HAP-1 (cell line): ENCODE measurements at regions not wholly inside any gene's neighbourhood (a gene's known extent, or its start where the extent isn't known, plus 50 kb on each side); places are given as distances from the start of the nearest gene placed in this dataset.

ENCODE experiments used
- DNase-seq, 2 experiments: peaks; one replicate each; pipeline ENCODE4 v3.0.0-alpha.2; 2016 to 2020; ENCODE audit warnings: low spot score in 2 of 2
- H3K27me3 ChIP-seq: fragments of 250-450 bp; sonication (Bioruptor Pico); 2 replicates; pipeline ENCODE4 v1.5.1; 2020; ENCODE audit warnings: low read depth, mild to moderate bottlenecking, moderate library complexity
- H3K36me3 ChIP-seq: fragments of 250-450 bp; sonication (Bioruptor Pico); replicated peaks from 2 replicates; pipeline ENCODE4 v1.5.1; 2020; ENCODE audit warnings: mild to moderate bottlenecking
- H3K4me1 ChIP-seq: fragments of 250-450 bp; sonication (Bioruptor Pico); 2 replicates; pipeline ENCODE4 v1.5.1; 2020; ENCODE audit warnings: mild to moderate bottlenecking
- H3K4me3 ChIP-seq: fragments of 250-450 bp; sonication (Bioruptor Pico); 2 replicates; pipeline ENCODE4 v1.5.1; 2020; ENCODE audit warnings: mild to moderate bottlenecking, moderate library complexity
- H3K9me3 ChIP-seq: fragments of 250-450 bp; sonication (Bioruptor Pico); 2 replicates; pipeline ENCODE4 v1.5.1; 2020; ENCODE audit warnings: mild to moderate bottlenecking, moderate library complexity
- in situ Hi-C: fragments of 300-500 bp; cut with MboI; formaldehyde crosslinking; loops from 3 replicates; pipeline ENCODE4 v1.14.3; 2020; ENCODE audit warnings: low sequenced_read_pairs, inconsistent platforms, mixed read lengths

DNA sequence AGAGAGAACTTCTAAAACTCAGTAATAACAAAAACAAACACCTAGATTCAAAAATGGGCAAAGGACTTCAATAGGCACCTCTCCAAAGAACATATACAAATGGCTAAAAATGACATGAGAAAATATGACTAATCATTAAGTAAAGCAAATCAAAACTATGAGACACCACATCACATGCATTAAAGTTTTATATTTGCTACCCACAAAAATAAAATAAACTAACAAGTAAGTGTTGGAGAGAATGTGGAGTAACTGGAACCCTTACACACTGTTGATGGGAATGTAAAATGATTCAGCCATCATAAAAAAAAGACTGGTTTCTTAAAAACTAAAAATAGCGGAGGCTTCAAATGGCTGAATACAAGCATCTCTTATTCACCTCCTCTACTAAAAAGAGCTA is 262.1 kb upstream of the PKN2 start:
- Histone ChIP-seq H3K9me3 (no peaks in the 10 kb centered on the region), H3K4me3 (no peak overlapping the region), H3K4me1 (no peaks in the 10 kb centered on the region), H3K36me3 (no peaks in the 10 kb centered on the region), H3K27me3 (no peaks in the 10 kb centered on the region; the same call in 1 of the 2 replicates)
- in situ Hi-C loops: no loop called here
- DNase-seq: no peak

DNA sequence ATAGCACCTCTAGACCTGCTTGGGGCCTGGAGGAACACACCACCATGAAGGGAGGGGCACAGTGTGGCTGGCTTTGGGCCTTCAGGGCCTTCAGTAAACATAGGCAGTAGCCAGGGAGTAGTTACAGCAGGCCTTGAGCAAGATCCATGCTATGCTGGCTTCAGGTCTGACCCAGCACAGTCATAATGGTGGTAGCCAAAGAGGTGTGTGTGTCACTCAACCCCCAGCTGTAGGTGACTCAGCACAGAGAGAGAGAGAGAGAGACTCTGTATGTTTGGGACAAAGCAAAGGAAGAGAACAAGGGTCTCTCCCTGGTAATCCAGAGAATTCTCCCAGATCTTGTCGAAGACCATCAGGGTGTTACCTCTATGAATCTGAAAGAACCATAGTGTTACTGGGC is 250.5 kb upstream of the PKN2 start:
- in situ Hi-C loops: no loop called here
- H3K4me3 ChIP-seq: no peak overlapping the region
- H3K27me3 ChIP-seq: no peaks in the 10 kb centered on the region
- 0 out of 2 replicates have a peak, but pooled peaks cover 2% of the 10 kb centered on the region for H3K9me3 ChIP-seq
- no peaks in the 10 kb centered on the region for H3K4me1 ChIP-seq
- DNase-seq: no peak
- H3K36me3 ChIP-seq: no peaks in the 10 kb centered on the region

DNA sequence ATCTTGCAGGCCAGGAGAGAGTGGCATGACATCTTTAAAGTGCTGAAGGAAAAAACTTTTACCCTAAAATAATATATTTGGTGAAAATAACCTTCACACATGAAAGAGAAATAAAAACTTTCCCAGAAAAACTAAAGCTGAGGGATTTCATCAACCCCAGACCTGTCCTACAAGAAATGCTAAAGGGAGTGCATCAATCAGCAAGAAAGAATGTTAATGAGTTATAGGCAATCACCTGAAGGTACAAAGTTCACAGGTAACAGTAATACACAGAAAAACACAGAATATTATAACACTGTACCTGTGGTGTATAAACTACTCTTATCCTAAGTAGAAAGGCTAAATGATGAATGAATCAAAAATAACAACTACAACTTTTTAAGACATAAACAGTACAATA is 249.2 kb upstream of the PKN2 start:
- Histone ChIP-seq H3K27me3 (no peaks in the 10 kb centered on the region; the same call in 1 of the 2 replicates), H3K36me3 (no peaks in the 10 kb centered on the region), H3K9me3 (0 out of 2 replicates have a peak, but pooled peaks cover 2% of the 10 kb centered on the region), H3K4me1 (no peaks in the 10 kb centered on the region), H3K4me3 (no peak overlapping the region)
- in situ Hi-C loops: no loop called here
- DNase-seq: no peak

DNA sequence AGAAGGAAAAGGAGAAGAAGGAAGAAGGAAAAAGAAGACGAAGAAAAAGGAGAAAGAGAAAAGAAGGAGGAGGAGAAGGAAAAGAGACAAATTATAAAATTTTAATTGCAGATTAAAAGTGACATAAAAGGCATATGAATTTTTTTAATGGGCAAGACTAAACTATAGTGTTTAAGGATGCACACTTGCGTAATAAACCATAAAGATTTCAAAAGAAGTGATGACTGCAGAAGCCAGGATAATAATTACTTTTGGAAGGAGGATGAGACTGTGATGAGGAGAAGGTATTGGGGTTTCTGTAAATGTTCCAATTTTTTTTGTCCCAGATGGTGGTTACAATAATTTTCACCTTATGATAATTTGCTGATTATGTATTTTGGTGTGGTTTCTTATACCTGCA is 243.1 kb upstream of the PKN2 start:
- Histone ChIP-seq H3K4me1 (no peaks in the 10 kb centered on the region), H3K9me3 (0 out of 2 replicates have a peak, but pooled peaks cover 2% of the 10 kb centered on the region), H3K4me3 (no peak overlapping the region), H3K36me3 (no peaks in the 10 kb centered on the region), H3K27me3 (no peaks in the 10 kb centered on the region; the same call in 1 of the 2 replicates)
- no peak for DNase-seq
- in situ Hi-C loops: no loop called here

DNA sequence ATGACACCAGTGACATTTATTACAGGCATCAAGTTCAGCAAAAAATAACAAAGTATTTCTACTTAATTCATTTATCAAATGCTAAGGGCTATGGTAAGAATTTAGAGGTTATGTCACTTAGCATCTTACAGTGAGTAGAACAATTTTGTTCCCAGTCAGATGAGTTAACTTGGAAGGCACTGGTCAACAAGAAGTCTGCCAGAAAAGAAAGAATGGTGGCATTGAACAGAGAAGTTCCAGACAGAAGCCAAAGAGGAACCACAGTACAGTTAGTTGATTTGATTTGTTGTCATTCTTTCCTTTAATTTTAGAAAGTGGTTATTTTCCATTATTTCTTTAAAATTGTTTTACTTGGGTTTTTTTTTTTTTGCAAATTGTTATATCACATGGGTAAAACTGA is 232.2 kb upstream of the PKN2 start:
- in situ Hi-C loops: no loop called here
- DNase-seq: no peak
- H3K27me3 ChIP-seq: no peaks in the 10 kb centered on the region
- no peaks in the 10 kb centered on the region for H3K9me3 ChIP-seq
- no peaks in the 10 kb centered on the region for H3K36me3 ChIP-seq
- no peak overlapping the region for H3K4me3 ChIP-seq
- no peaks in the 10 kb centered on the region; the same call in 1 of the 2 replicates for H3K4me1 ChIP-seq

DNA sequence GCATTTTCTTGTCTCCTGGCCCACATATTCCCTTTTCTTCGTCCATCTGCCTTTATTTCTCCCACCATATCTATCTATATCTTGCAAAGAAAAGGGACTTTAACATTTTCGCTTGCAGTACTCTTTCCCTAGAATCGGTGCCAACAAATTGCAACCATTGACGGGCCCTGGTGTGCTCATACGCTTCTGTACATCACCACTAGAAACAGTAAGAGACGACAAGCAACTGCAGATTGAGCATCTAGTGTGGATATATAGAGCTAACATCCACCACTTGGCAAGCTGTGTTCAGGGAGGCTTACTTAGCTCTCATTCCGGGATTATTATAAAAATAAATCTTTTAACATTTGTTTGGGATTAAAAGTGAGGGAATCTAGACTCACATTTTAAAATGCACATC is 230.8 kb upstream of the PKN2 start:
- in situ Hi-C loops: no loop called here
- Histone ChIP-seq H3K4me1 (no peaks in the 10 kb centered on the region; the same call in 1 of the 2 replicates), H3K27me3 (no peaks in the 10 kb centered on the region), H3K9me3 (no peaks in the 10 kb centered on the region), H3K36me3 (no peaks in the 10 kb centered on the region), H3K4me3 (no peak overlapping the region)
- DNase-seq: no peak

DNA sequence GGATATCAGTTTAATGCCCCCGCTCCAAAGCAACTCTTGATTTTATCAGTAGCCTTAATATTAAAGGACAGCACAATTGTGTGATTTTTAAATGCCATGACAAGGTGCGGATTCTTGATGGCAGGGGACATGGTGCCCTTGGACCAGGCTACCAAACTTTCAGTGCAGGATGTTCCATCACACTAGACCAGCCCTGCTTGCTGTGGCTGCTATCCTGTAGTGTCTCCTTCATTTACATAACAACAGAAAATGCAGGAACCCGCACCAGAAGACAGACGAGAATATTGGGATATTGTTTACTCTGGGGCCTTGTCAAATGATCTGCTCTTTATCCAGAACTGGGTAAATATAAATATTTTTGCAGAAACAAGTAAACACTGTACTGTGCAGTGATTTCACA is 229.3 kb upstream of the PKN2 start:
- in situ Hi-C loops: no loop called here
- Histone ChIP-seq H3K4me3 (no peak overlapping the region), H3K36me3 (no peaks in the 10 kb centered on the region), H3K27me3 (no peaks in the 10 kb centered on the region), H3K9me3 (no peaks in the 10 kb centered on the region), H3K4me1 (no peaks in the 10 kb centered on the region)
- no peak for DNase-seq

DNA sequence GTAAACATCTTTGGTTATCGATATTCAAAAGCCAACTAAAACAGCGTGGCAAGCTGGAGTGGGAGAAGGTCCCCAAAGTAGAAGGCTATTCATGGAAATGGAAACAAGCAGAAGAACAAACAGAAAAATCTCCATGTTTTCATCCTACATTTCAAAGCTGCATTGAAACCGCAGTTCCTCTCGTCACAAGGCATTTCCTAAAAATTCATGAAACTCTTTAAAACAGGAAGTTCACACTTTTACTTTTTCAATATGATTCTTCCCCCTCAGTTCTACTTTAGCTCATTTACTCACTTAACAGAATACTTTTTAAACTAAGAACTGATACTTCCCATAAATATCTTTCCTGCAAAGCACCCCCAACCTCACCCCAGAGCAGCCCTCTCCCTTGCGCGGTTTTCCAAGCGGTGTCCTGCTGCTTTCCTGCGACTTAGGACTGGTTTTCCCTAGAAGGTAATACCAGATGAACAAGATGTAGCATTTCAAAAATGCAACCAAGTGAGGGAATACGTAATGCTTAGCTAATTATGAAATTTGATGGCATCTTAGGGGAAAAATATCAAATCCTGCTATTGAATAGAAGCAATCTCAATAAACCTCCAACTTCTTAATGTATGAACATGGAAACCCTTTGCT is 228.3 kb upstream of the PKN2 start:
- no peaks in the 10 kb centered on the region for H3K36me3 ChIP-seq
- in situ Hi-C loops: no loop called here
- no peak overlapping the region for H3K4me3 ChIP-seq
- no peak for DNase-seq
- no peaks in the 10 kb centered on the region for H3K27me3 ChIP-seq
- H3K4me1 ChIP-seq: no peaks in the 10 kb centered on the region; the same call in 1 of the 2 replicates
- H3K9me3 ChIP-seq: no peaks in the 10 kb centered on the region

DNA sequence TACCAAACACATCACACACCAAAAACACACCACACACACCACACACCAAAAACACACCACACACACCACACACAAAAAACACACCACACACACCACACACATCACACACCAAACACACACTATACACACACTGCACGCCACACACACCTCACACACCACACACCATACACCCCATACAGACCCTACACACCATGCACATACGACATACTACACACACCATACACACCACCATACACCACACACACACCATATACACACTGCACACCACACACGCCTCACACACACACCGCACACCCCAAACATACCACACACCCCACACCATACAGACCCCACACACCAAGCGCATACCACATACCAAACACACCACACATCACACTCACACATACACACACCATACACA is 226.9 kb upstream of the PKN2 start:
- Histone ChIP-seq H3K4me3 (no peak overlapping the region), H3K4me1 (no peaks in the 10 kb centered on the region; the same call in 1 of the 2 replicates), H3K36me3 (no peaks in the 10 kb centered on the region), H3K9me3 (no peaks in the 10 kb centered on the region), H3K27me3 (no peaks in the 10 kb centered on the region)
- in situ Hi-C loops: no loop called here
- no peak for DNase-seq

DNA sequence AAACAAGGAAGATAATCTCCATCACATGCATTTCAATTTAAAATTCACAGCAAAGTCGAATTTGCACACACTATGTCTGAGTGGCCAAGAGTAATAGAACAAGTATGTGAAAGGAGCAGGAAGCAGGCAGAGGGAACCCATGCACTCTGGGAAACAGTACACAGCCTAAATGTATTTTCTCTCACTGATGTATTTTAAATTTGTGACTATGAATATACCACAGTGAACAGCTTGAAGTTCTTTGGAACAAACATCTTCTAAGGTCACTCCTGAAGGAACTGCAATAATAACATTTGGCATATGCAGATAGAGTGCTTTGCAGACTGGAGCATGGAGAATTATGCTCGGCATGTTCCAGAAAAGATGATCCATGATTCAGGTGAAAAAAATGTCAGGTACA is 223.1 kb upstream of the PKN2 start:
- Histone ChIP-seq H3K27me3 (no peaks in the 10 kb centered on the region), H3K9me3 (no peaks in the 10 kb centered on the region), H3K4me3 (no peak overlapping the region), H3K4me1 (peaks cover 4% of the 10 kb centered on the region), H3K36me3 (no peaks in the 10 kb centered on the region)
- no peak for DNase-seq
- in situ Hi-C loops: no loop called here

DNA sequence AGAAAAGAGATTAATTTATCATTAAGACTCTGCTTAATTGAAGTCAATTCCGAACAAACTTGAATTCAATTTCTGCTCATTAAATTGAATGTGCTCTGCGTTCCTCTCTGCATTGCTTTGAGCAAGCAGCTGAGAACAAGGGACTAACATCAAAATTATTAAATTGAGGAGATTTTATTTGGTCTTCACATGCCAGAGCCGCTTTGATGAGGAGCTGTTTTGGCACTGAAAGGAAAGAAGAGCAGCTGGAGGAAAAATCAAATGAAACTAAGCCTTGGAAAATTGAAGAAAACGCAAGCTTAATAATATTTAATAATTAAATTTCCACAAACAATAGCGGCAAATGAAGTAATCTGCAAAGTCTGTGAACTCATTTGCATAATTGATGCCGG is 222.0 kb upstream of the PKN2 start:
- H3K4me3 ChIP-seq: peak overlapping the region; percentile 16
- in situ Hi-C loops: no loop called here
- DNase-seq: no peak
- H3K36me3 ChIP-seq: no peaks in the 10 kb centered on the region
- H3K9me3 ChIP-seq: no peaks in the 10 kb centered on the region
- H3K4me1 ChIP-seq: peaks cover 4% of the 10 kb centered on the region
- H3K27me3 ChIP-seq: no peaks in the 10 kb centered on the region

DNA sequence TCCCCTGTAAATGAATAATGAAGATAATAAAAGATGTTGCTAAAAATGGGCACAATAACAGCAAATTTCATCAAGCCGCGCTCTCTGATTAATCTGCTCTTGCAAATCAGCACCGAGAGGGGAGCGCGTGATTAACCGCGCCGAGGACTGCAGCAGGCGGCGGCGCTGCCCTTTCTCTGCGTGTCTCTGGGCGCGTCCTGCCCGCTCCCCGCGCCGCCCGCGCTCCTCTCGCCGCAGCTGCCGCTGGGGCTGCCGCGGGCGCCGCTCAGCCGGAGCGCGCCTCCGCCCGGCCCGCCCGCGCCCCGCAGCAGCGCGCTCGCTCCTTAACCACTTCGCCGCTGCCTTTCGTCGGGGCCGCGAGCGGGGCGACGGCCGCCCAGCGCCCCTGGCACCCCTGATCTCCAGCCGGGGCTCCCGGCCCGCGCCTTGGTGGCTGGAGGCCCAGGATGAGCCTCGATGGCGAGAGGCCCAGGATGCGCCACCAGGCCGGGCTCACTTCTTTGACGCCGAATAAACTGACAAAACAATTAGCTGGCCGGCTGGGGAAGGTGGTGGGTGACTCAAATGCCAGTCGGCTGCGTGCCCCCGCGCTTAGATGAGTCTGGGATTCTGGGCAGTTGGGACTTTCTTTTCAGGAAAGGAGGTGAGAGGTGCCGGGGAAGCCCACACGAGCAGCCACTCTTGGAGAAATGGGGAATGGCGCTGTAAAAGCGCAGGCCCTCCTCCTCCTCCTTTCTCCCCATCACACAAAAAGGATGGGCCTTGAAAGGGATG is 221.4 kb upstream of the PKN2 start:
- in situ Hi-C loops: no loop called here
- H3K4me1 ChIP-seq: peaks cover 4% of the 10 kb centered on the region
- peak overlapping the region; percentile 16 for H3K4me3 ChIP-seq
- peak; percentile 29 to 62 for DNase-seq
- no peaks in the 10 kb centered on the region for H3K36me3 ChIP-seq
- no peaks in the 10 kb centered on the region for H3K27me3 ChIP-seq
- no peaks in the 10 kb centered on the region for H3K9me3 ChIP-seq

DNA sequence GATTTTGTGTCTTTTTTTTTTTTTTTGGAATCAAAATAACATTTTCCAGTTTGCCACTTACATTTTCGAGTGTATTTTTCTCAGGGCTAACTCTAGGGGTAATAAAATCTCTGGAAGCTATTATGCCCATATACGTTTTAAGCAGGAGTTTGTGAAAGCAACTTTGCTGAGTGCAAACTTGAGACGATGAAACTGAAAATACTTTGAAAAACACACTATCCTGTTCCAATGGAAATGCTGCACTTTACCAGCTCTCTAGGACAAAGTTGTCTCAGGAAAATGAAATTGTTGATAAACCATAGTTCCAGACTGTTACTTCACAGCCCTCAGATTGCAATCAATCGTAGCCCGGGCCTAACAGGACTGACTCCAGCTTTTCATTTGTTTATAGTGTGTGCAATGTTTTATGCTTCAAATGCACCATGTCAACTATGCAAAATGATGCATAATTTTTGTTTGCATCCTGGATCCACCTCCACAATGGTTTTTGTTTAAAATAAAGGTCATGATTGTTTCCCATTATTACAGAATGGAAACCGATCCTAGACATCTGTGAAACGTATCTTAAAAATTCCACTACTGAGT is 220.6 kb upstream of the PKN2 start:
- in situ Hi-C loops: no loop called here
- Histone ChIP-seq H3K9me3 (no peaks in the 10 kb centered on the region), H3K36me3 (no peaks in the 10 kb centered on the region), H3K4me1 (peaks cover 4% of the 10 kb centered on the region), H3K4me3 (no peak overlapping the region), H3K27me3 (no peaks in the 10 kb centered on the region)
- DNase-seq: no peak

DNA sequence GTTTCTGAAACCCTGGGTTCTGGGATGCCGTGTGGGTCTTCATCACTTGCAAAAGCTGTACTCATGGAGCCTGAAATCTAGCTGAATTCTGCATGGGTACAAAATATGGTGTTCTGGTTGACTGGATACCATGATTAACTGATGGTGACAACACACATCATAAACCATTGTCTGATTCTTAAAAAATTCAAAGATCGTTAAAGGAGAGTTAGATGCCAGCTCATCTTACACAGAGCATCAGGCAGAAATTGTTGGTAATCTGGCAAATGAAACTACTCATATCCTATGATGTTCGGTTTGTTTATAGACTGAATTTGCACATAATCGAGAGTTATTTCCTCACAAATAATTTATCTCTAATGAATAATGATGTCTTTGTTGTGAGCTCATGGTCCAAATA is 218.1 kb upstream of the PKN2 start:
- in situ Hi-C loops: no loop called here
- H3K9me3 ChIP-seq: no peaks in the 10 kb centered on the region
- no peak overlapping the region for H3K4me3 ChIP-seq
- no peaks in the 10 kb centered on the region for H3K27me3 ChIP-seq
- H3K4me1 ChIP-seq: peaks cover 4% of the 10 kb centered on the region; the same call in 1 of the 2 replicates
- DNase-seq: no peak
- H3K36me3 ChIP-seq: no peaks in the 10 kb centered on the region
